ENCODE measurements at regions not wholly inside any gene's neighbourhood (a gene's known extent, or its start where the extent isn't known, plus 50 kb on each side); places are given as distances from the start of the nearest gene placed in this dataset.

DNA sequence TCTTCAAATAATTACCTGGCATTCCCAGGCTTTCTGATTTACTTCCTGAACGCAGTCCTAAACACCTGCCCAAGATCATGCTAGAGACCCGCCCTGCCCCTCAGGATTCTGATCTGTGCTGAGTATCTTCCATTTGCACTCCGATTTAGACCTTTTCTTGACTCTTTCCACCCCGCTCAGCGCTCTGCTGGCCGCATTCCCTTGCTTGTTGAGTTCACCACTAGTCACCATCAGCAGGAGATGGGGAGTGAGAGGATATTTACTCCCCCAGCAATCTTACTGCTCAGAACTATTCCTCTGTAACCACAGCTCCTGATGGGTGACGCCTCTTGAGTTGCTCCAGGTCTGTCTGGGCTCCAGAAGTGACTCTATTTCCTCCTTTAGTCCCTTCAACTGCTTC, 419.4 kb upstream of the MIR17HG start:
- intact Hi-C loops (cut with micrococcal nuclease): no loop called here
- Histone ChIP-seq H2AFZ (ENCODE audit: low read depth, low read length, poor library complexity, severe bottlenecking) (no peak overlapping the region), H3K79me2 (ENCODE audit: insufficient read depth, low read length) (no peaks in the 10 kb centered on the region), H3K4me1 (ENCODE audit: control insufficient read depth in 1 of 2, insufficient read depth in 2 of 2, low read length in 2 of 2) (no peaks in the 10 kb centered on the region), H3K9me3 (ENCODE audit: control insufficient read depth in 1 of 2, insufficient read depth in 1 of 2, low read depth in 1 of 2, low read length in 2 of 2) (peaks cover 0 to 4% of the 10 kb centered on the region in 2 experiments; a peak in 1 of 4 replicates), H3K9ac (ENCODE audit: low read length) (no peak overlapping the region), H3K4me2 (ENCODE audit: low read length) (no peak overlapping the region), H3K27ac (ENCODE audit: low read depth, low read length) (no peak overlapping the region), H4K20me1 (ENCODE audit: insufficient read depth) (no peaks in the 10 kb centered on the region), H3K4me3 (replicated peaks in 1 of 2; ENCODE audit: low read depth in 1 of 2, low read length in 2 of 2) (no peak overlapping the region), H3K36me3 (ENCODE audit: control insufficient read depth in 1 of 2, insufficient read depth in 2 of 2, low read length in 2 of 2) (no peaks in the 10 kb centered on the region), H3K9me2 (ENCODE audit: insufficient read depth) (no peaks in the 10 kb centered on the region), H3K27me3 (ENCODE audit: insufficient read depth, low read length) (no peaks in the 10 kb centered on the region)
- POLR2A ChIA-PET: no interaction called here
- ATAC-seq (no peak), DNase-seq (ENCODE audit: low read depth, low spot score) (no peak)
- BruUV-seq (replicated peaks): no TSS peak
- RAD21 ChIA-PET (ENCODE audit: low non-redundant PET in 1 of 2, low total read pairs in 2 of 2, uncharacterized antibody in 2 of 2, unreplicated experiment in 2 of 2): no interaction called here
- CTCF ChIA-PET: no interaction called here
- no peak for TF ChIP-seq CEBPB (IDR thresholded peaks at IDR 0.05; ENCODE audit: low read depth)
- TF ChIP-seq EZH2 (IDR thresholded peaks at IDR 0.05): no peak
- no peak for TF ChIP-seq ELF1 (IDR thresholded peaks at IDR 0.05; ENCODE audit: borderline replicate concordance, low read depth)
- TF ChIP-seq EZH2phosphoT487 (IDR thresholded peaks at IDR 0.05; ENCODE audit: borderline replicate concordance): no peak
- TF ChIP-seq SIN3A (IDR thresholded peaks at IDR 0.05; ENCODE audit: low read depth): no peak
- TF ChIP-seq EGR1 (IDR thresholded peaks at IDR 0.05; ENCODE audit: low read depth): no peak
- TF ChIP-seq FOSL1 (IDR thresholded peaks at IDR 0.05; ENCODE audit: low read depth): no peak
- TF ChIP-seq ZBTB33 (IDR thresholded peaks at IDR 0.05; ENCODE audit: extremely low read depth, insufficient replicate concordance, low read length): no peak
- no peak for TF ChIP-seq JUND (IDR thresholded peaks at IDR 0.05)
- TF ChIP-seq, protein P1, sequence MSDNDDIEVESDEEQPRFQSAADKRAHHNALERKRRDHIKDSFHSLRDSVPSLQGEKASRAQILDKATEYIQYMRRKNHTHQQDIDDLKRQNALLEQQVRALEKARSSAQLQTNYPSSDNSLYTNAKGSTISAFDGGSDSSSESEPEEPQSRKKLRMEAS (IDR thresholded peaks at IDR 0.05): no peak
- no peak for TF ChIP-seq YY1 (IDR thresholded peaks at IDR 0.05; ENCODE audit: extremely low read depth, insufficient replicate concordance, low read depth, low read length)
- no peak for TF ChIP-seq REST (IDR thresholded peaks at IDR 0.05; ENCODE audit: low read depth)

Data from HCT116 (cell line).